ENCODE measurements at regions not wholly inside any gene's neighbourhood (a gene's known extent, or its start where the extent isn't known, plus 50 kb on each side); places are given as distances from the start of the nearest gene placed in this dataset.
"Not testable (repeated sequence)": the region's sequence is repeated elsewhere in the genome, so short reads cannot be mapped to it uniquely, and the experiment has no call there.

DNA sequence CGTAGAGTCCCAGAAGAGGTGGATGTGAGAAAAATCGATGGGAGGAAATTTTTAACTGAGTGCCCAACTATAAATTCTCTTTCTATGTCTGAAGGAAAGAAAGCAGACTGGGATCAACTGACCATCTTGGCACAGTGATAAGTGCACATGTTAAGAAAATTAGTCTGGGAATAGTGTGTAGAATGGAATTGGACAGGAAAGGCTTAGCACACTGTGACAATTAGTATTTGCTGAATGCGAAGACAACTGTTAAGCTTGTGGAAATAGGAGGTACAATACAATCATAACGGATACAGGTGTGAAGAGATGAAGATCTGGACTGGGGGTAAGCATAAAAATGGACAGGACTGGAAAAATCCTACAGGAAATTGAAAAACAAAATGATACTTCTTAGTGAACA is 114.3 kb downstream of the FAM50B start:
- TF ChIP-seq, protein P1, sequence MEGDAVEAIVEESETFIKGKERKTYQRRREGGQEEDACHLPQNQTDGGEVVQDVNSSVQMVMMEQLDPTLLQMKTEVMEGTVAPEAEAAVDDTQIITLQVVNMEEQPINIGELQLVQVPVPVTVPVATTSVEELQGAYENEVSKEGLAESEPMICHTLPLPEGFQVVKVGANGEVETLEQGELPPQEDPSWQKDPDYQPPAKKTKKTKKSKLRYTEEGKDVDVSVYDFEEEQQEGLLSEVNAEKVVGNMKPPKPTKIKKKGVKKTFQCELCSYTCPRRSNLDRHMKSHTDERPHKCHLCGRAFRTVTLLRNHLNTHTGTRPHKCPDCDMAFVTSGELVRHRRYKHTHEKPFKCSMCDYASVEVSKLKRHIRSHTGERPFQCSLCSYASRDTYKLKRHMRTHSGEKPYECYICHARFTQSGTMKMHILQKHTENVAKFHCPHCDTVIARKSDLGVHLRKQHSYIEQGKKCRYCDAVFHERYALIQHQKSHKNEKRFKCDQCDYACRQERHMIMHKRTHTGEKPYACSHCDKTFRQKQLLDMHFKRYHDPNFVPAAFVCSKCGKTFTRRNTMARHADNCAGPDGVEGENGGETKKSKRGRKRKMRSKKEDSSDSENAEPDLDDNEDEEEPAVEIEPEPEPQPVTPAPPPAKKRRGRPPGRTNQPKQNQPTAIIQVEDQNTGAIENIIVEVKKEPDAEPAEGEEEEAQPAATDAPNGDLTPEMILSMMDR (IDR thresholded peaks at IDR 0.05): no peak
- Mint-ChIP-seq H3K36me3 (ENCODE audit: low read depth) (no peaks in the 10 kb centered on the region), H3K27ac (no peak overlapping the region), H3K9me3 (no peaks in the 10 kb centered on the region), H3K27me3 (ENCODE audit: insufficient read depth) (peaks cover 5% of the 10 kb centered on the region), H3K4me3 (no peak overlapping the region), H3K4me1 (ENCODE audit: low read depth) (peaks cover 17% of the 10 kb centered on the region)
- DNase-seq: no peak

DNA sequence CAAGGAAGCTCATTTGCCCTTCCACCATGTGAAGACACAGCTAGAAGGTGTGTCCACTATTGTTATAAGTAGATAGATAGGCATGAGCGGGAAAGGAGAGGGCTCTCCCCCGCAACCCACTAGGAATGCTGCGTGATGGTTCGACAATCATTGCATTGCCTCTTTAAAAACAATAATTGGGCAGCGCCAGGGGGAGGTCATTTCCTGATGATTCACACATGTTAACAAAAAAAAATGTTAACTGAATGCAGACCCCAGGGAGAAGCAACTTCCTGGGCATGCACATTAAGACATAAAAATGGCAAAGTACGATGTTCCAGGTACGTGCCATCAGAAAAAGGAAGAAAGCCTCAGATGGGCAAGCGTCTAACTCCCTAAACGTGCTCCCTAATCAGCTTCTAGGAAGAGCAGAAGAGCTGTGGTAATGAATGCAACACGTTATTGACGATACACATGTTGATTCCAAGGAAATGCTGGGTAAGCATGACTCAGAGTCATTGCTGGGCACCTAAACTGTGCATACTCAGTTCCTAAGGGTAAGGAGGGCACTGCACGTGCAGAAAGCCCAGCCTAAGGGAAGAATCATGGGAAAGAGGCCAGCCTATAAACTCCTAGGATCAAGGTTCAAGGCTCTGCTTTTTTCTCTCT is 113.7 kb downstream of the FAM217A start:
- TF ChIP-seq, protein P1 (IDR thresholded peaks at IDR 0.05): no peak
- no peak for DNase-seq
- Mint-ChIP-seq H3K27ac (no peak overlapping the region), H3K36me3 (ENCODE audit: low read depth) (no peaks in the 10 kb centered on the region), H3K4me1 (ENCODE audit: low read depth) (peaks cover 17% of the 10 kb centered on the region), H3K4me3 (no peak overlapping the region), H3K27me3 (ENCODE audit: insufficient read depth) (peaks cover 5% of the 10 kb centered on the region), H3K9me3 (no peaks in the 10 kb centered on the region)

DNA sequence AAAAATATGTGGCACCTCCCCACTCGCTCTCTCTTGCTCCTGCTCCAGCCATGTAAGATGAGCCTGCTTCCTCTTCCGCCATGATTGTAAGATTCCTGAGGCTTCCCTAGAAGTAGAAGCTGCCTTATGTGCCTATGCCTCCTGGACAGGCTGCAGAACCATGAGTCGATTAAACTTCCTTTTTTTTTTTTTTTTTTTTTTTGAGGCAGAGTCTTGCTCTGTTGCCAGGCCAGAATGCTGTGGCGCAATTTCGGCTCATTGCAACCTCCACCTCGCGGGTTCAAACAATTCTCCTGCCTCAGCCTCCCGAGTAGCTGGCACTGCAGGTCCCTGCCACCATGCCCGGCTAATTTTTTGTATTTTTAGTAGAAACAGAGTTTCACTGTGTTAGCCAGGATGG is 112.5 kb downstream of the FAM217A start:
- Mint-ChIP-seq H3K27me3 (ENCODE audit: insufficient read depth) (peaks cover 5% of the 10 kb centered on the region), H3K36me3 (ENCODE audit: low read depth) (no peaks in the 10 kb centered on the region), H3K4me1 (ENCODE audit: low read depth) (peaks cover 8% of the 10 kb centered on the region), H3K27ac (no peak overlapping the region), H3K4me3 (no peak overlapping the region), H3K9me3 (no peaks in the 10 kb centered on the region)
- DNase-seq: no peak
- TF ChIP-seq, protein P1 (IDR thresholded peaks at IDR 0.05): no peak

DNA sequence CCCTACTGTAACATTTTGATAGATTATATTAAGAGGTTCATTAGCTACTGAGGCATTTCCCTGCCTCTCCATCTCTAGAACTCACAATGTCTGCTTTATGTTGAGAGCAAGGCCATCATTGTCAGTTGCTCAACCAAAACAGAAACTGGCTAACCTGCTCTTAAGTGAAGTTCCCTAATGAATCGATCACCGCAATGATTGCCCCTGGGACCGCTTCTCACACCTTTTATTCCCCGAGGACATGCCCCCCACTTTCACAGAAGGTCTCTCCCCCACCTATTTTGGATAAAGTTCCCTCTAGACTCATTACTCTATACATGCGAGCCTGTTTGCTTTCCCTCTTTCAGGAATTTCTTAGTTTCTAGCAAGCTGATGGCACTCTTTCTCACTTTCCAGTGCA is 108.8 kb downstream of the FAM217A start:
- H3K27me3 Mint-ChIP-seq (ENCODE audit: insufficient read depth): no peaks in the 10 kb centered on the region
- H3K9me3 Mint-ChIP-seq: no peaks in the 10 kb centered on the region
- no peak for DNase-seq
- no peak overlapping the region for H3K27ac Mint-ChIP-seq
- H3K36me3 Mint-ChIP-seq (ENCODE audit: low read depth): peaks cover 4% of the 10 kb centered on the region; the same call in 1 of the 2 replicates
- TF ChIP-seq, protein P1 (IDR thresholded peaks at IDR 0.05): no peak
- H3K4me1 Mint-ChIP-seq (ENCODE audit: low read depth): peaks cover 1% of the 10 kb centered on the region
- no peak overlapping the region for H3K4me3 Mint-ChIP-seq

DNA sequence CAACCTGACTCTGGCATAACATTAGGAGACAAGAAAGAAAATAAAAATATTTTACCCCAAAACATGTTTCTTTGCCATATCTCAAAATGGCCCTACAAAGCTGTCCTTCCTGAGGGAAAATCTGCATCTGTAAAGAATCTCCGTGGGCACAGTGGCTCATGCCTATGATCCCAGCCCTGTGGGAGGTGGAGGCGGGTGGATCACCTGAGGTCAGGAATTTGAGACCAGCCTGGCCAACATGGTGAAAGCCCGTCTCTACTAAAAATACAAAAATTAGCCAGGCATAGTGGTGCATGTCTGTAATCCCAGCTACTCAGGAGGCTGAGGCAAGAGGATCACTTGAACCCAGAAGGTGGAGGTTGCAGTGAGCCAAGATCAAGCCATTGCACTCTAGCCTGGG is 105.8 kb downstream of the FAM217A start:
- H3K27me3 Mint-ChIP-seq (ENCODE audit: insufficient read depth); DNase-seq; H3K4me3 Mint-ChIP-seq; H3K9me3 Mint-ChIP-seq; H3K27ac Mint-ChIP-seq: not testable (repeated sequence)
- H3K36me3 Mint-ChIP-seq (ENCODE audit: low read depth): peaks cover 13% of the 10 kb centered on the region
- peaks cover 32% of the 10 kb centered on the region for H3K4me1 Mint-ChIP-seq (ENCODE audit: low read depth)

DNA sequence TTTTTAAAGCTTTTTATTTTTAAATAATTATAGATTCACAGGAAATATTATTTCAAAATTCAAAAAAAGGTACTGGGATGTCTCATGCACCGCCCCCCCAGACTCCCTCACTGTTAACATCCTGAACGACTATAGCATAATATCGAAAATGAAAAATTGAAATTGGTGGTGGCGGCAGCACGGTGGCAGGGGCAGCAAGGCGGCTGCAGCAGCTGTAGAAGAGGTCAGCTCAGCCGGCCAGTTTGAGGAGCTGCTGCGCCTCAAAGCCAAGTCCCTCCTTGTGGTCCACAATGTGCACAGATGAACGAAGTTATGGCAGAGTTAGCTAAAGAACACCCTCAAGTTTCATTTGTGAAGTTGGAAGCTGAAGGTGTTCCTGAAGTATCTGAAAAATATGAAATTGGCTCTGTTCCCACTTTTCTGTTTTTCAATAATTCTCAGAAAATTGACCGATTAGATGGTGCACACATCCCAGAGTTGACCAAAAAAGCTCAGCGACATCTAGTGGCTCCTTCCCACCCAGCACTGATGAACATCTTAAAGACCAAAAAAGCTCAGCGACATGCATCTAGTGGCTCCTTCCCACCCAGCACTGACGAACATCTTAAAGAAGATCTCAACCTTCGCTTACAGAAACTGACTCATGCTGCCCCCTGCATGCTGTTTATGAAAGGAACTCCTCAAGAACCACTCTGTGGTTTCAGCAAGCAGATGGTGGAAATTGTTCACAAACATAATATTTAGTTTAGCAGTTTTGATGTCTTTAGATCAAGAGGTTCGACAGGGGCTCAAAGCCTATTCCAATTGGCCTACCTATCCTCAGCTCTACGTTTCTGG is 100.8 kb downstream of the FAM217A start:
- Mint-ChIP-seq H3K36me3 (ENCODE audit: low read depth) (peaks cover 19% of the 10 kb centered on the region), H3K9me3 (peaks cover 8% of the 10 kb centered on the region), H3K4me1 (ENCODE audit: low read depth) (peaks cover 46% of the 10 kb centered on the region), H3K4me3 (0 out of 2 replicates have a peak overlapping the region, but pooled peaks have one; percentile 2), H3K27me3 (ENCODE audit: insufficient read depth) (no peaks in the 10 kb centered on the region), H3K27ac (no peak overlapping the region)
- peak; percentile 91 for DNase-seq
- TF ChIP-seq, protein P1 (IDR thresholded peaks at IDR 0.05): peak; percentile 92

DNA sequence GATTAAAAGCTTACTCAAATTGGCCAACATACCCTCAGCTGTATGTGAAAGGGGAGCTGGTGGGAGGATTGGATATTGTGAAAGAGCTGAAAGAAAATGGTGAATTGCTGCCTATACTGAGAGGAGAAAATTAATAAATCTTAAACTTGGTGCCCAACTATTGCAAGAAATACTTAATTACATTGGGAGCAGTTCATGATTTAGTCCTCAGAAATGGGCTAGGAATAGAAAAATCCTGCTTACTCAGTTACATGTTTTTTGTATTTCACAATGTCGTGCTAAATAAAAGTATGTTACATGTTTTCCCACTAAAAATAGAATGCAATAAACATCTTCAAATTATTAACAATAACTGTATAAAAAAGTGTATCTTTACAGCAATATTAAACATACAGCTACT is 100.0 kb downstream of the FAM217A start:
- H3K9me3 Mint-ChIP-seq; H3K4me3 Mint-ChIP-seq; DNase-seq; H3K27me3 Mint-ChIP-seq (ENCODE audit: insufficient read depth); H3K27ac Mint-ChIP-seq: not testable (repeated sequence)
- Mint-ChIP-seq H3K36me3 (ENCODE audit: low read depth) (peaks cover 22% of the 10 kb centered on the region), H3K4me1 (ENCODE audit: low read depth) (peaks cover 46% of the 10 kb centered on the region)

Data from HFFc6 (cell line).